Activated T-cell treated with anti-CD3 and anti-CD28 coated beads, Interleukin-2, amount 50 U/mL, for 24 hours (primary cell): ENCODE measurements at regions not wholly inside any gene's neighbourhood (a gene's known extent, or its start where the extent isn't known, plus 50 kb on each side); places are given as distances from the start of the nearest gene placed in this dataset.

Experiments used
- DNase-seq: peaks from one replicate; pipeline ENCODE4 v3.0.0-alpha.2; 2020
- H3K27ac Mint-ChIP-seq: 2 replicates; pipeline ENCODE4 v1.8.0; 2020; ENCODE audit warnings: mild to moderate bottlenecking, mixed read lengths
- H3K27me3 Mint-ChIP-seq: 2 replicates; pipeline ENCODE4 v1.8.0; 2020; ENCODE audit warnings: mixed read lengths
- H3K36me3 Mint-ChIP-seq: 2 replicates; pipeline ENCODE4 v1.8.0; 2020; ENCODE audit warnings: low read depth, mixed read lengths
- H3K4me1 Mint-ChIP-seq: 2 replicates; pipeline ENCODE4 v1.8.0; 2020; ENCODE audit warnings: low read depth, mixed read lengths
- H3K4me3 Mint-ChIP-seq: 2 replicates; pipeline ENCODE4 v1.8.0; 2020; ENCODE audit warnings: mild to moderate bottlenecking, moderate library complexity, mixed read lengths
- H3K9me3 Mint-ChIP-seq: 2 replicates; pipeline ENCODE4 v1.8.0; 2020; ENCODE audit warnings: mixed read lengths

- Mint-ChIP-seq H3K27me3 (no peaks in the 10 kb centered on the region), H3K36me3 (no peaks in the 10 kb centered on the region), H3K4me1 (peaks cover 31% of the 10 kb centered on the region), H3K9me3 (no peaks in the 10 kb centered on the region), H3K27ac (no peak overlapping the region), H3K4me3 (no peak overlapping the region)
- DNase-seq, result no peak
Measured at GRCh38 chr6:137740091-137740755, 126.8 kb upstream of the TNFAIP3 start.

- no peak overlapping the region for H3K27ac Mint-ChIP-seq
Measured at GRCh38 chr6:137740967-137741761, 125.9 kb upstream of the TNFAIP3 start.

GRCh38 chr6:137743493-137743892, 123.6 kb upstream of the TNFAIP3 start:
- H3K27ac Mint-ChIP-seq, result no peak overlapping the region
- peaks cover 8% of the 10 kb centered on the region for H3K4me1 Mint-ChIP-seq
- H3K9me3 Mint-ChIP-seq, result no peaks in the 10 kb centered on the region
- no peaks in the 10 kb centered on the region for H3K36me3 Mint-ChIP-seq
- no peak for DNase-seq
- H3K27me3 Mint-ChIP-seq, result no peaks in the 10 kb centered on the region
- H3K4me3 Mint-ChIP-seq, result no peak overlapping the region

More at GRCh38 chr6:137740967-137741761, 125.9 kb upstream of the TNFAIP3 start:
- no peak for DNase-seq
- Mint-ChIP-seq H3K4me3 (no peak overlapping the region), H3K4me1 (peaks cover 25% of the 10 kb centered on the region), H3K9me3 (no peaks in the 10 kb centered on the region), H3K27me3 (no peaks in the 10 kb centered on the region), H3K36me3 (no peaks in the 10 kb centered on the region)

GRCh38 chr6:137744877-137745276, 122.2 kb upstream of the TNFAIP3 start:
- Mint-ChIP-seq H3K4me1 (peaks cover 8% of the 10 kb centered on the region), H3K36me3 (no peaks in the 10 kb centered on the region), H3K27me3 (no peaks in the 10 kb centered on the region), H3K9me3 (no peaks in the 10 kb centered on the region), H3K4me3 (no peak overlapping the region), H3K27ac (no peak overlapping the region)
- no peak for DNase-seq

DNA sequence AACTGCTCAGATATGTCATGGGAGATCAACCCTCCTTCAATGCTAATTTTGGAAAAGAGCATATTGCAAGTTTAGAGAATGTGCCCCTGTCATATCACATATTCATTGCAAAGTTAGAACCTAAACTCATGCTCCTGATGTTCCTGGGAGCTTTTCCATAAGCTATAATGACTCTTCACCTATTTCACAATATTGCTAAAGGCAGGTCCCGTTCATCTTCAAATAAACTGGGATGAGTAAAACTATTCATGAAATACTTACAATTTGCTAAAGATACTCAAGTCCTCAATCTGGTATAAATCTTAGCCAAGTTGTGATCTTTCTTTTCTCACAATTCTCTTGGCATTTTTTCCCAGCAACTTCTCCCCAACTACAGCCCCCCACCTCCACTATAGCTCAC, 121.7 kb upstream of the TNFAIP3 start:
- no peak overlapping the region for H3K4me3 Mint-ChIP-seq
- H3K27me3 Mint-ChIP-seq, result no peaks in the 10 kb centered on the region
- H3K4me1 Mint-ChIP-seq, result peaks cover 8% of the 10 kb centered on the region
- H3K36me3 Mint-ChIP-seq, result no peaks in the 10 kb centered on the region
- no peaks in the 10 kb centered on the region for H3K9me3 Mint-ChIP-seq
- no peak for DNase-seq
- no peak overlapping the region for H3K27ac Mint-ChIP-seq

GRCh38 chr6:137746264-137746663, 120.8 kb upstream of the TNFAIP3 start:
- H3K9me3 Mint-ChIP-seq, result no peaks in the 10 kb centered on the region
- no peak overlapping the region for H3K27ac Mint-ChIP-seq
- H3K4me3 Mint-ChIP-seq, result no peak overlapping the region
- peaks cover 8% of the 10 kb centered on the region for H3K4me1 Mint-ChIP-seq
- H3K36me3 Mint-ChIP-seq, result no peaks in the 10 kb centered on the region
- no peaks in the 10 kb centered on the region for H3K27me3 Mint-ChIP-seq
- no peak for DNase-seq

DNA sequence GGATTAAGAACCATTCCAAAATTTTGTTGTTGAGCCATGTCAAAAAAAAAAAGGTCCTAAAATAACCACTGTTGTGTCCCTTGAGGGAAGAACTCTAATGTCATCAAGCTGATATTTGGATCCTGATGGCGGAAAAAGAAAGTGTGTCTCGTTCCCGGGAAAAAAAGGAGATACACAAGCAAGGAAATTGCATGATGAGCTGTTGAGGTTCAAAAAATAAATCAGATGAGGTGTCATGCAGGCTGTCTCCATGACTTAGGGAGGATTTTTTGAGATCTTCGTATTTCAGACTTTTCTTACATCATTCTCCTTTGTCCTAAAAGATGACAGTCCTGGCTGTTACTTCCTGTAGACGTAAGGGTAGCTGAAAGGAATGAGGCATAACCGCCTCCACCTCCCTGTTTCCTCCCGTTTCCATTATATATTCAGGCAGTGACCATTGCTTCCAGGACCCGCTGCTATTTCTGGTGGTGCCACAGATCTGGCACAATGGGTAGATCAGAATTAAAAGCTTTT, 117.3 kb upstream of the TNFAIP3 start:
- Mint-ChIP-seq H3K27ac (no peak overlapping the region), H3K4me1 (peaks cover 4% of the 10 kb centered on the region), H3K36me3 (no peaks in the 10 kb centered on the region), H3K27me3 (no peaks in the 10 kb centered on the region), H3K9me3 (no peaks in the 10 kb centered on the region), H3K4me3 (no peak overlapping the region)
- DNase-seq, result no peak

DNA sequence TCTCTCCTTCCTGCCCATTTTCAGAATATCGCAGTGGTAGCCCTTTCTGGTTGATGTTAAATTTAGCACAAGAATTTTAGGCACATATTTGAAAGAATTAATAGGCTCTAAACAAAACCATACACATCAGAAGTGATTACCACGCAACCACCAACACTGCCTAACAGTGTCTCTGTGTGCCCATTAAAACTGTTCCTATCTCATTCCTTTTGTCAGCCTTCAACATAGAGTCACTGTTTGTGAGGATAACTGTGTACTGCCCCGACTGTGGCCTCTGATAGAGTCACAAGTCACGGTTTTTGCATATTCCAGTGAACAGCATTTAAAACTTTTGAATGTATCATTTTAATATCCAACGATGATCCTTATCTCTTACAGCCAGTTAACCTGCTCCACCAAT, 116.8 kb upstream of the TNFAIP3 start:
- no peak for DNase-seq
- H3K9me3 Mint-ChIP-seq, result no peaks in the 10 kb centered on the region
- H3K36me3 Mint-ChIP-seq, result no peaks in the 10 kb centered on the region
- peaks cover 2% of the 10 kb centered on the region for H3K4me1 Mint-ChIP-seq
- no peak overlapping the region for H3K27ac Mint-ChIP-seq
- no peaks in the 10 kb centered on the region for H3K27me3 Mint-ChIP-seq
- H3K4me3 Mint-ChIP-seq, result no peak overlapping the region

- Mint-ChIP-seq H3K4me3 (no peak overlapping the region), H3K9me3 (no peaks in the 10 kb centered on the region), H3K27me3 (no peaks in the 10 kb centered on the region), H3K4me1 (peaks cover 1% of the 10 kb centered on the region), H3K27ac (no peak overlapping the region), H3K36me3 (no peaks in the 10 kb centered on the region)
- DNase-seq, result no peak
Measured at GRCh38 chr6:137751768-137752560, 115.1 kb upstream of the TNFAIP3 start.

- H3K36me3 Mint-ChIP-seq, result no peaks in the 10 kb centered on the region
- no peaks in the 10 kb centered on the region for H3K27me3 Mint-ChIP-seq
- no peak overlapping the region for H3K4me3 Mint-ChIP-seq
- H3K4me1 Mint-ChIP-seq, result peaks cover 4% of the 10 kb centered on the region
- no peaks in the 10 kb centered on the region for H3K9me3 Mint-ChIP-seq
- no peak for DNase-seq
- no peak overlapping the region for H3K27ac Mint-ChIP-seq
Measured at GRCh38 chr6:137754366-137754765, 112.7 kb upstream of the TNFAIP3 start.

DNA sequence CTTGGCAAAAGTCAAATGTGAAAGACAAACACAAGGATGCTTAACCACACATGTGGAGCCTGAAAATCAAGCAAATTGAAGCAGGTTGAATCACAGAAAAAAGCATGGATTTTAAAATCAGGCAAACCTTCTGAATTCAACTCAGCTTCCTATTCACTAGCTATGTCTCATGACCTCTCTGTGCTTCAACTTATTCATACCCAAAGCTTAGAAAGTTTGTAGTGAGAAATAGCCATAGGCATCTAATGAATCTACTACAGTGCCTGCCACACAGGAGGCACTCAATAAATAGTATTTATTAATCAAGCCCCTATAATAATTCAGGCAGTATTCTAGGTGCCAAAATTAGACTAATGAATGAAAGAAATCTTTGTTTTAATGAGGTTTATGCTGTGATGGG, 112.2 kb upstream of the TNFAIP3 start:
- H3K27me3 Mint-ChIP-seq, result no peaks in the 10 kb centered on the region
- H3K36me3 Mint-ChIP-seq, result no peaks in the 10 kb centered on the region
- DNase-seq, result no peak
- H3K27ac Mint-ChIP-seq, result no peak overlapping the region
- H3K9me3 Mint-ChIP-seq, result no peaks in the 10 kb centered on the region
- H3K4me1 Mint-ChIP-seq, result peaks cover 4% of the 10 kb centered on the region
- no peak overlapping the region for H3K4me3 Mint-ChIP-seq

GRCh38 chr6:137755284-137755683, 111.8 kb upstream of the TNFAIP3 start:
- DNase-seq, result no peak
- no peaks in the 10 kb centered on the region for H3K27me3 Mint-ChIP-seq
- H3K4me1 Mint-ChIP-seq, result peaks cover 4% of the 10 kb centered on the region
- no peak overlapping the region for H3K4me3 Mint-ChIP-seq
- no peaks in the 10 kb centered on the region for H3K36me3 Mint-ChIP-seq
- no peak overlapping the region for H3K27ac Mint-ChIP-seq
- H3K9me3 Mint-ChIP-seq, result no peaks in the 10 kb centered on the region

DNA sequence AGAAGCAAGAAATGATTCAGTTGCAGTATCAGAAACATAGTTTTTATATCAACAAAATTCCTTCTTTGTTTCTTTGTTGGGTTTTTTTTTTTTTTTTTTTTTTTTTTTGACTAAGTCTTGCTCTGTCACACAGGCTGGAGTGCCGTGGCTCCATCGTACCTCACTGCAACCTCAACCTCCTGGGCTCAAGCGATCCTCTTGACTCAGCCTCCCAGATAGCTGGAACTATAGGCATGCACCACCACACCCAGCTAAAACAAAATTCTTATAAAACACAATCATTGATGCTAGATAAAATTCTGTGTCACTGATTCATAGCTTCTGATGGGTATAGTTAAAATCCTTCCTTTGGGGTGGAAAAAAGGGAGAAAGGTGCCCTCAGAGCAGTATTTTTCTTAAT, 110.3 kb upstream of the TNFAIP3 start:
- no peak overlapping the region for H3K4me3 Mint-ChIP-seq
- H3K9me3 Mint-ChIP-seq, result no peaks in the 10 kb centered on the region
- no peak for DNase-seq
- no peaks in the 10 kb centered on the region for H3K27me3 Mint-ChIP-seq
- no peaks in the 10 kb centered on the region for H3K36me3 Mint-ChIP-seq
- no peak overlapping the region for H3K27ac Mint-ChIP-seq
- peaks cover 4% of the 10 kb centered on the region for H3K4me1 Mint-ChIP-seq

DNA sequence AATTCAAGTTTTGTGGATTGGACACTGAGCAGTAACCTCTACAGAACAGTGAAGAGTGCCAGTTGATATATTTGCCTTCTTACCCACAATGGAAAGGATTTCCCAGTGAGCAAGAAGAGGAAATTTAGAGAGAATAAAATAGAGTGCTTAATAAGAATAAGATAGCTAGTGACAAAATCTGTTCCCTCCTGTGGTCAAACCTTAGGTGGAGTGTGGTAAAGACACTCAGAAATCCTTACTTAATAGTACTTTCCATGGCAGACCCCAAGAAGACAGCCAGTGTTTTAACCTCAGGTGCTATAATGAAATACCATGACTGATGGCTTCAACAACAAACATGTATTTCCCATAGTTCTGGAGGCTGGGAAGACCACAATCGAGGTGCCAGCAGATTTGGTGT, 108.4 kb upstream of the TNFAIP3 start:
- no peak overlapping the region for H3K27ac Mint-ChIP-seq
- no peak for DNase-seq
- no peaks in the 10 kb centered on the region for H3K36me3 Mint-ChIP-seq
- H3K4me3 Mint-ChIP-seq, result no peak overlapping the region
- no peaks in the 10 kb centered on the region for H3K9me3 Mint-ChIP-seq
- H3K4me1 Mint-ChIP-seq, result peaks cover 6% of the 10 kb centered on the region
- H3K27me3 Mint-ChIP-seq, result no peaks in the 10 kb centered on the region
